RCC 7860 (cell line): ENCODE measurements at regions not wholly inside any gene's neighbourhood (a gene's known extent, or its start where the extent isn't known, plus 50 kb on each side); places are given as distances from the start of the nearest gene placed in this dataset.

Experiments used
- DNase-seq: peaks from one replicate; pipeline ENCODE4 v3.0.0-alpha.2; 2015; ENCODE audit warnings: low spot score
- FAIRE-seq: peaks from 2 replicates; lab custom pipeline; 2012; peaks lifted over from hg19 to GRCh38; lab: Jason Lieb, UNC

DNA sequence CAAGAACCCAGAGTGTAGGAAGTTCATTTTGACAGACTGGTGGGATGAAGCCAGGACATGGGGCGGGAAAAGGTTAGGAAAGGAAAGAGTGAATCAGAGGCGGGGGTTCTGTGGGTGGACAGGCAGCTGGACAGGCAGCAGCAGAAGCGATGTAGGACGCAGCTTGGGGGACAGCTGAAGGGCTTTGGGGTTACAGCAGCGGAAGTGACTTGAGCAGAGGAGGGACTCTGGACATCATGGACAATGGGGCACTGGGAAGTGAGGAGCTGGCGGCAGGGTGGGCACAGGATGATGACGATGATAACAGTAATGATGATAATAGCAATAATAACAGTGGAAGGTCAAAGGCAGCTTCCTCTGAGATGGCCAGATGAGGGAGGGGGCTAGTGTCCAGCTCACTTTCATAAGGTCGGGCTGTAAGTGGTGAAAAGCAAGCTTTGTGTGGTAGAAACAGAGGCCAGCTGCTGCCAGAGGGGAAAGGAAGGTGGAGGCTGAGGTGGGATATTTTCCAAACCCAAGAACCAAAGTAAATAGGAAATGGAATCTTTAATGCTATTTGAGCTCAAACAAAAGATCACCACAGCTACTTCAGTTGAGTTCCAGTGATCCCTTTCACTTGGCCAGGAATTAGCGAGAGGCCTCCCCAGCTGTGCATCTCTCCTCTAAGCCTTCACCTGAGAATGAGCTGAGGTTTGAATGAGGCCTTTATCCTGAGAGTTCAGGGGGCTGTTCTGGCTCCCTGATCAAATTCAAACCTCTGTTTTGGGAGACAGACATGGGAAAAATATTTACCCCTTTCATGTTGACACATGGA lies 433.5 kb downstream of the DHX35 start:
- DNase-seq (no peak), FAIRE-seq (no peak)

- FAIRE-seq, result no peak
Observed at GRCh38 chr20:39394461-39394860, 432.3 kb downstream of the DHX35 start.

DNA sequence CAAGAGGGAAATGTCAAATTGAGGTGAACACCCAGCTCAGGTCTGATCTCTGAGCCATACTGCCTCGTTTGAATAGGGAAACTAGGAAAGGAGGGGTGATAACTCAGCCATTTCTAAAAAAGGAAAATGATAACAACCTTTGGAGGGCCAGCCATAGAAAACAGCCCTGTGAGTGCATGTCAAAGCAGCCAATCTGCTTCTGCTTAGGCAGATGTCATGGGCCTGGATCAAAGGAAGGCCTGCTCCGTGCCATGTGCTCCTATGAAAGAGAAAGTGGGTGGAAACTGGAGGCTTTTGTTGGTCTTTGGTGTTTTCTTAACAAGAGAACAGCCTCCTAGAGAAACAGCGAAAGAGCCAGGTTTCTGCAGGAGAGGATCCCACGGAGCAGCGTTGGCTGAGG lies 428.0 kb downstream of the DHX35 start:
- DNase-seq (no peak), FAIRE-seq (no peak)

More at GRCh38 chr20:39394461-39394860, 432.3 kb downstream of the DHX35 start:
- DNase-seq, result no peak

- DNase-seq, result no peak
Observed at GRCh38 chr20:39381595-39381994, 419.5 kb downstream of the DHX35 start.

GRCh38 chr20:39378776-39379175 lies 416.6 kb downstream of the DHX35 start:
- no peak for FAIRE-seq
- DNase-seq, result no peak

More at GRCh38 chr20:39381595-39381994, 419.5 kb downstream of the DHX35 start:
- no peak for FAIRE-seq

DNA sequence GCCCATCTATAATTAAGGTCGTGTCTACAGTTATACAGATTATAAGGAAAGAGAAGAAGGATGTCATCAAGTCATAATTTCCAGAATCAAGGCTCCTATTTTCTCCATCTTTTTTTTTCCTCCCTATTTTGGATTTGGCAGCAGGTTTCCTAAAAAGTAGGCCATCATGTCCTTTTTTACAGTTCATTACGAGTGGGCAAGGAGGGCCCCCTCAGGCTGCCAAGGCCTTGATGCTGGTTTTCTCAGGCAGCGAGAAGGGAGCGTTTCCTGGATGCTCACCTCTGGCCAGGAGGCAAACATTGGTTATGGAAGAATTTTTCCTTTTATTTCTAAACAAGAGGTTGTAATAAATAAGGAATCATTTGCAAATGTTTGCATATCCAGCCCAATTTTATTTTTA lies 414.6 kb downstream of the DHX35 start:
- DNase-seq (no peak), FAIRE-seq (no peak)

DNA sequence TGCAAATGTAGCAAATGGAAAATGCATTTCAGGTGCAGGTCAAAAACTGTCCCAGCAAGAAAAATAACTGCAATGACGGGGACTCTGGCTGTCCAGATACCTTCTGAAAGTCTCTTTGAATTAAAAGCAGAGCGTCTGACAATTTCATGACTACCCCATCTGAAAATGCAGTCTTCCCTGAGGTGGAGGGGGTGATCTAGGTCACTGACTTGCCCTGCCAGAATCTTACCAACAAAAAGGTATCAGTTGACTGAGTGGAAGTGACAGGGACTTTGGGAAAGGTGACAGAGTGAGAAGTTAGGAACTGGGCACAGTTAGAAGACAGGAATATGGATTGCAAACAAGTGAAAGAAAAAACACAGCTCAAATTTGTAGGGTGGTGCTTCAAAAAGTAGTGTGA lies 402.2 kb downstream of the DHX35 start:
- FAIRE-seq, result no peak

DNA sequence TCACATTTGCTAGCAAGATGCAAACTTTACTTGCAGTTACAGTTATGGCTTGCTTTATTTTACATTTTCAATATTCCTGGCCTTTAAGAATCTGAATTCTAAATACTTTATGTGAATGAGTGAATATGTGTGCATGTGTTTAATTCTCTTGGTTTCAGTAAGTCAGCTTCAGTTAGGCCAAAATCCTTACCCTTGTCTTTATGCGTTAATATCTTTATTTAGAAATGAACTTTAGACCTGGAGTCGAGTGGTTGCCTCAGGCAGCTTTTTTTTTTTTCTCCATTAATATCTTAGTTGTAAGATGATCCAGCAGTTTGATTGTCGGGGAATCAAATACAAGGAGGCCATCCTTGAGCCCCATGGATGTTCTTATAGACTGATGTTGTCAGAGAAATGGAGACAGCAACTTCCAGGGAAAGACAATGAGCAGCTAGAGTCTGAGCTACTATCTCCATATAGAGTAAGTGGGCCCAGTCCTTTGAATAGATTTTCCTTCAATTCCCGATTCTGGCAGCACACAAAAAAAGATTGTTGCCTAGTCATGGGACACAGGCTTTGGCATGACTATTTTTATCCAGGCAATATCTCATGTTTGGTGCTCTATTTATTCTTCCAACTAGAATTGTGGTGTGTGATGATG lies 398.0 kb downstream of the DHX35 start:
- FAIRE-seq (no peak), DNase-seq (no peak)

More for the DNA sequence above, 402.2 kb downstream of the DHX35 start:
- DNase-seq, result no peak

GRCh38 chr20:39358052-39358451 lies 395.9 kb downstream of the DHX35 start:
- FAIRE-seq, result no peak
- DNase-seq, result no peak

GRCh38 chr20:39356908-39357307 lies 394.8 kb downstream of the DHX35 start:
- no peak for FAIRE-seq
- no peak for DNase-seq

GRCh38 chr20:39349240-39349639 lies 387.1 kb downstream of the DHX35 start:
- no peak for FAIRE-seq
- DNase-seq, result no peak

- DNase-seq, result no peak
- no peak for FAIRE-seq
Observed at GRCh38 chr20:39347626-39348025, 385.5 kb downstream of the DHX35 start.

- no peak for DNase-seq
- FAIRE-seq, result no peak
Observed at GRCh38 chr20:39342463-39342862, 380.3 kb downstream of the DHX35 start.

DNA sequence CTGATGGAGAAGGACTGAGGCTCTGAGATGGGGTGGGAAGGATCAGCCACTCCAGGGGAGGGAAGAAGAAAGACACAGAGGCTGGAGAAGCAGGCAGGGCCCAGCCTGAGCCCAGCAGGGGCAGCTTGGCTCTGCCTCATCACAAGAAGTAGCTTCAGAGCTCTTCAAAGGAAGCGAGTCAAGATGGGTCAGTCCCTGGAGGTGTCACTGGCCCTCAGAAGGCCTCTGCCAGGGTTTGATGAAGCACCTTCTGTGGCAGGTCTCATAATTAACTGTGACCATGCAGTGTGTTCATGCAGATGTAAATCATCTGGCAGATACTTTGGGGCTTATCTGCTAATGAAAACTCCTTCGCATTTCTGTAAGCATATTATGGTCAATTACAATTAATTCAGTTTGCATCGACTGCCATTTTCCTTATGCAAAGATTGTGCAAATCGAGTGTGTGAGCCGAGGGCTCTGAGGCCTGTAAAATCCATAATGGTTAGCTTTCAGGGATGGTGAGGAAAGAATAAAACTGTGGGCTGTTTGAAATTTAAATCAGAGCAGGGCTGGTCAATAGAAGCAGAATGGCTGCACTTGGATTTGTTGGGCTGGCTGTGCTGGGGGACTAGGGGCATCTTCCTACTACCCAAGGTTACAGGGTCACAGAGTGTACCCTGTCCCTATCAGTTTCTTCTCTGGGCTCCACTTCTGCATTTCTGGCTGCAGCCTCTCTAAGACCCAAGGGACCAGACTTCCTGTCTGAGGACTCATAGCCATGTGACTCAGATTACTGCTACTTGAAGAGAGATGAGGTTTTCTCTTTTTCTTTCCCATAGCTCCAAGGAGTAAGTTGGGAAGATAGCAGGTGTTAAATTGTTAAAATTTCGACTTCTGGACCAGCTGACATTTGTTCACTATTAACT lies 376.6 kb downstream of the DHX35 start:
- no peak for FAIRE-seq
- DNase-seq, result no peak

DNA sequence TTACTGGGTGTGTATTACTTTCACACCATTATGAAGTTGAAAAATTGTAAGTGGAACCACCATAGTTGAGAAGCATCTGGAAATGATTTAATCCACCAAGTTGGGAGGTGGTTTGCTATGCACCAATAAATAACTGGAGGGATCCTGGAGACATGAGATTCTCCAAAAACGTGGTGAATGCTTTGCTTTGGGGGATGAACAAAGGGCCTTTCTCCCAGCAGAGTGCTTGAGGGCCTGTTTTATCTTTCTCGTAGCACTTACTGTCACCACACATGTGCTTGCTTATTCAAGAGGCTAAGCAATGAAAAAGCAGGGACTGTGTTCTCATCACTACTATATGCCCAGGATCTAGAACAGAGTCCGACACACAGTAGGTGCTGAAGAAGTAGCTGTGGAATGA lies 371.1 kb downstream of the DHX35 start:
- FAIRE-seq, result no peak
- DNase-seq, result no peak

- no peak for FAIRE-seq
- no peak for DNase-seq
Observed at GRCh38 chr20:39328347-39328746, 366.2 kb downstream of the DHX35 start.

DNA sequence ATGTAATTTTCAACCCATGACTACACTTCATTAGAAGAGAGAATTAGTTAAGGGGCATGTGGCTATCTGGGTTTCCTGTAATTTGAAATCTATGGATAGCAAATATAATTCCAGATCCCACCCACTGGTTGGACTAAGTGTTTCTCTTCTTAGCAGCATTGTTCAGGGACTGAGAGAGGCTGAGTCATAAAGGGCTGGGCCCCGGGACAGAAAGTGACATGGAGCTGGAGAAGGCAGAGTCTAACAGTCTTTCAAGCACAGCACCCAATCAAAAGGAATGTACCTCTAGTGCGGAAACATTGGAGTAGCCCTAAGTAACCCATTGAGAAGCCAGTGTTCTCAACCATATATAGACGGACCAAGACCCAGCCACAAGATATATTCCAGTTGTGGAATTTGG lies 363.9 kb downstream of the DHX35 start:
- FAIRE-seq (no peak), DNase-seq (no peak)

DNA sequence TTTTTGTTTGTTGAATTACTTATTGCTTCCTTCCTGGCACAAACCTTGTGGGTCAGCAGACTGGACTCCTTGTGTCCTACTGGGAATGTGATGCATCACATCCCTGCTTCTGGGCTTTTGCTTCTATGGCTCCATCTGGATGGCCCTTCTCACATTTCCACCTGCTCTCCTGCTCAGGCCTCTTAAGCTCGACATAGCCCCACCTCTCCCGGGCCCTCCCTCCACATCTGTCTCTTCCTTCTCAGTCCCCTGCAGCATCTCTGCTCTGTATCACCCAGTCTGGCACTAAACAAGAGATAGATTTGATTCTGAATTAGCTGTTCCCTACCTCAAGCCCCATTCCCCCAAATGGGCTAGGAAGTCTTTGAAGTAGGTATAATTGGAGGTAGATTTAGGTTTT lies 356.8 kb downstream of the DHX35 start:
- DNase-seq (no peak), FAIRE-seq (no peak)

DNA sequence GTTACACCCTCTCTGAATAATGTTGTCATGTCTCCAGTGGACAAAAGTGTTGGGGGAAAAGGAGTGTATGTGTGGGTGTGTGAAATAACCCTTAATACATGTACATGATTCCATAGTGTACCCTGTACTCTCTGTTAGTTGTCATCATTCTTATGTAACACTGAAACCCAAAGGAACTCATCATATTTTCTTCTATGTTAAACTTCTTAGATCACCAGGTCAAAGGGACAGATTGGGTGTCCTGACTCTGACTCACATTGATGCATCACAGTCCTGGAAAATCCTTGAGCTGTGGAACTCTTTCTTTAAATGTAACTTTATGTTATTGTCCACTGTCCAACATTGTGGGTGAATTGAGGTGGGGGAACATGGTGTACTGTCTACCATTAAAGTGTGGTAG lies 350.5 kb downstream of the DHX35 start:
- DNase-seq, result no peak
- no peak for FAIRE-seq

GRCh38 chr20:39311851-39312506 lies 349.8 kb downstream of the DHX35 start:
- FAIRE-seq (no peak), DNase-seq (no peak)
